ENCODE measurements at regions not wholly inside any gene's neighbourhood (a gene's known extent, or its start where the extent isn't known, plus 50 kb on each side); places are given as distances from the start of the nearest gene placed in this dataset.

GRCh38 chrX:140393507-140393906 is 111.4 kb downstream of the SOX3 start:
- TF ChIP-seq POLR2A (IDR thresholded peaks at IDR 0.05; ENCODE audit: low read length), result no peak
- TF ChIP-seq GATA1 (IDR thresholded peaks at IDR 0.05; ENCODE audit: low read depth, low read length), result no peak
